EH (cell line): ENCODE measurements at regions not wholly inside any gene's neighbourhood (a gene's known extent, or its start where the extent isn't known, plus 50 kb on each side); places are given as distances from the start of the nearest gene placed in this dataset.

ENCODE experiments used
- DNase-seq: peaks from one replicate; pipeline ENCODE4 v3.0.0-alpha.2; 2015; ENCODE audit warnings: low read depth

- DNase-seq = no peak
These were observed 496.0 kb upstream of the CLINT1 start for GRCh38 chr5:158354958-158355357.

- no peak for DNase-seq
These were observed 492.7 kb upstream of the CLINT1 start for GRCh38 chr5:158351485-158352125.

GRCh38 chr5:158349987-158350386 lies 491.0 kb upstream of the CLINT1 start:
- DNase-seq = no peak

DNA sequence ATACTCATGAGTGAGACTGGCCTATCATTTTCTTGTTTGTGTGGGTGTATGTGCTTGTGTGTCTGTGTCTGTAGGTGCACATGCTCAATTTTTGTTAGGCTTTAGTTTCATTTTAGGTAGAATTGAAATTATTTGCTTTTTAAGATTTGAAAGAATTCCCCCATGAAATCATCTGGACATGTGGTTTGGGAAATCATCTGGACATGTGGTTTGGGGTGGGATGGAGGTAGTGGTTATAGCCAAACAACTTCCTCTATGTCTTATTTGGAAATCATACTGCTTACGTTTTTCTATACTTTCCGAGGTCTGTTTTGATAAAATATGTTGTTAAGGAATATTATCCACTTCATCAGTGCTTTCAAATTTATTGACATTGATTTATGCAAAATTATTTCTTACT lies 485.4 kb upstream of the CLINT1 start:
- no peak for DNase-seq

- no peak for DNase-seq
These were observed 481.7 kb upstream of the CLINT1 start for GRCh38 chr5:158340608-158341007.

- DNase-seq = no peak
These were observed 467.3 kb upstream of the CLINT1 start for GRCh38 chr5:158326256-158326655.

DNA sequence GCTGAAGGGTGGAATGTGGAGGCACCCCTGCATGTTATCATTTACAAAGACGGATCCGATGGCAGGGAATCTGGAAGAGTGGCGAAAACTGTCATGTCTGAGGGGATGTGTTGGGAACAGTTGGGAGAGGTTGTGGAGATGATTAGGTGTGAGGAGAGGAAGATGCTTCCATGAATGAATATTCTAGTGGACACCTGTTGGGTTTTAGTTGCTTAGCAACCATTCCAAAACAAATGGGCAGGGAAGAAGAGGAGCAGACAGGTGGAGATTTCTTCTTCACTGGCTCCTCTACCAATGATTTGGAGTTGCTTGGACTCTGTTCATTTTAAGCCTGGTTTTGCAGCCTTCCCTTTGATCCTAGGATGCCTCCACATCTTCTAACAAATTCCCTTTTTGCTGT lies 465.3 kb upstream of the CLINT1 start:
- DNase-seq = no peak

GRCh38 chr5:158322620-158323019 lies 463.7 kb upstream of the CLINT1 start:
- no peak for DNase-seq

DNA sequence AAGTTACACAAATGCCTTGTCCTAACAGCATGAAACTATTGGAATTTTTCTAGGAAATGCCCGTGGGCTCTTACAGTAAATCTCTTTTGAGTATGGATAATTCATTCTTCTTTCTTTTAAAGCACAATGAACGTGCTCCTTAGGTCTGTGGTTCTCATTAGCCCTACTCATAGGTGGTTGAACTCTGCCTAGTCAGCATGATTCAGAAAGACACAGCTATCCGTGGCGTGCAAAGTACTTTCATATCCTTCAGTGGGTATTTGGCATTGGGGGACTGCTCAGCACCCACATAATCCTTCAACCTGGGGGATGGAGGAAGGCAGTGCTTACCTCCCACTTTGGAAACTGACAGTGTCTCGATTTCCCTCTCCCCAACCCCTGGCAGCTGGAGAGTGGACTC lies 462.0 kb upstream of the CLINT1 start:
- DNase-seq = no peak

DNA sequence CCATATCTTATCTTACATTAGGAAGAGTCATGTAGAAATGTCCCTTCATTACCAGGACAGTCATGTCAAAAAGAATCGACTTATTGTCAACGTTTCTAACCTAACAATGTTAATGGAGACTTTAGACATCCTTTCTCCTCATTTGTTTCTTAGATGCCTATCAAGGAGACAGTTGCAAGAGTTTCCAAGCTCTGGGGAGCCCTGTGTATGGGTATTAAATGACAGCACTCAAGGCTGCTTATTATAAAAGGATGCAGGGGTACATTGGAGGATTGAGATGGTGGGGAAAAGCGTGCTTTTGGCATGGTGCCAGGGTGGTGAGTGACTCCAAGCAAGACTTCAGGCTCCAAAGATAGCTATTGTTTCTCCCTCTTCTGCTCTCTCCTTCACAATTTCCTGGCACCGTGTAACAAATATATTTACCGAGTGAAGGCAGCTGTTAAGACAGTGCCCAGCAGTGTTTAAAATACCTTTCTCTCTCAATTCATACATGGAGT lies 461.3 kb upstream of the CLINT1 start:
- no peak for DNase-seq

GRCh38 chr5:158317507-158317906 lies 458.6 kb upstream of the CLINT1 start:
- no peak for DNase-seq

GRCh38 chr5:158313733-158314464 lies 455.0 kb upstream of the CLINT1 start:
- DNase-seq = no peak

DNA sequence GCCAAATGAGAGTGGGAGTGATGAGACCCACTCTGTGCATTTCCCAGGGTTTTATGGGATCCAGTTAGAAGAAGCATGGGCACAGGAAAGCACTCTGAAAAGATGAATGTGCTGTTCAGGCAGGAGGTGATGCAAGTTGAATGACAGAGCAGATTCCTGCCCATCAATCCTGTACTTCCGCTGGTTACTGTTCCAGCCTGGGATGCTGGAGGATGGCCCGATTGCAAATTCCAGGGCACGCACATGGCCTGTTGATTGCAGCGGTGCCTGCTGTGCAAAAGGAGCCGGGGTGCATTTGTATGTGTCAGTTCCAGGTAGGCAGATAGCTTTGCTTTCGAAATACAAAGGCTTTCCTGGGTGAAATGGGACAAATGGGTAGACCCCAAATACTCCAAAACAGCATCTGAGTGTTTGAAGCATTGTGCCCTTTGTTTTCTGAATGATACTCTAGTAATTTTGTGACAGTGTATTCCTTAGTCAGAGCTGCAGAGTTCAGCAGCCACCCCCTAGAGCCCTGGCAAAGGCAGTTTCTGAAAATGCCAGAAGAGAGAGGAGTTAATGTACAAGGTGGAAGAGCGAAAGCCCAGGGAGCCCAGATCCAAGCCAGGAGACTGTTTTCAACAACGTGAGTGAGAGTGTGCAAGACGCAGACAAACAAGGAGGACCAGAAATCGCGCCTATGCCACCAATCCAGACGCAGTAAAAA lies 454.2 kb upstream of the CLINT1 start:
- DNase-seq = no peak

DNA sequence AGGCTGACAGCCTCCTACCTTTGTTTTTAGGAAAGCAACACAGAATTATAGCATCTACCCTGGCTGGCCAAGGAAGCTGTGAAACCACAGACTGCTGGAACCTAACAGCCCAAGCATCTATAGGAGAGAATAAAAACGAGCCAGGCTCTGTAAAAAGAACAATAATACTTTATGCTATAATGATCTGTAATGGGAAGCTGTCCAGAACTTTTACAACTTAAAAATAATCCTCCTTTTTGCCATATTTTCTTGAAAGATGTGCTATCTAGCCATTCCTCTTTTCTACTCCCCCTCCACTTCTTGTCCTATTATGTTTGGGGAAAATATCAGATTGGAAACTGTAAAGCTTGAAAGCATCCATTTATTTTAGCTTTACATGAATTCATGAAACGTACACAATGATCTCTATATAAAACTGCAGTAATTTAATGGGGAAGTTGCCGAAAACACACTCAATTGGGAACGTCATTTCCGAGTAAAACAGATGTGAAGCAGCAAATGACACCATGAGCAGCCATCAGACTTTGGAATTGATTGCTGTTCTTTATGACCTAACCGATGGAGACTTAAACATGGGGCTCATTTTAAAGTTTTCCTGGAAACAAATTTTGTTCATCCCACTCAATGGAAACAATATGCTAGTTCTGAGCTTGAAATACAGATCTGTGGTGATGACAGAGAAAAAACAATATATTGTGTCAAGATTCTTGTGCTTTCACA lies 450.3 kb upstream of the CLINT1 start:
- DNase-seq = no peak

GRCh38 chr5:158308429-158309025 lies 449.6 kb upstream of the CLINT1 start:
- DNase-seq = no peak

DNA sequence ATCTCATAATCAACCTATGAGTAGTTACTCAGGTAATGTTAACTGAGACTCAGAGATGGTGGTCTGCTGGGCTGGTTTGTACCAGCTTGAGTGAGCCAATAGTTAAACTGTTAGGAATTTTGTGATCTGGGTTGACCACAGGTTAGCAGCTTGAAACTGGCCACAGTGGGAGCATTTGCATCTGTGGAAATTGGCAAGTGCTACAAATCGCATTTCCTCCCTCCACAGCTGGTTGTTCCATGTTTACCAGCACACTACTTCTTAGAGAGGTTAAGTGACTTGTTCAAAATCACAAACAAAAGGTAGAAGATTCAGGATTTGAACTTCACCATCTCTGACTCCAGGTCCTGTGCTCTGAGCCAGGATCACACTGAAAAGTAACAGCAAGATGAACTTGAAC lies 446.9 kb upstream of the CLINT1 start:
- no peak for DNase-seq

DNA sequence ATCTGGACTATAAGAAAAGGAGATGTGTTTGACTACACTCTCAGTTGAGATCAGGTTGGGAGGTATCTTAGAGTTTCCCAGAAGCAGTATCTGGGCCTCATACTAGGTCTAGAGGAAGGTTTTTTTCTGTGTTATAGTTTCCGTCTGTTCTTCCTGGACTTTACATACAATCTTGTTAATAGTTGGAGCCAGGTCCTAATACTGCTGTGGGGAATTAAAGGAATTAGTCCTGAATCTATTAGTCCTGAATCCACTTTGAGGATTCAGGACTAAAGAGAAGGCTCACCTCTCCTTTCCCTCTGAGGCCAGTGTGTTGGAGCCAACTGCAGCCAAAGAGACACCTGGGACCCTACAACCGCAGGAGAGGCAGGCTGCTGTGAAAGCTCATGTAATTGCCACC lies 445.7 kb upstream of the CLINT1 start:
- DNase-seq = no peak

GRCh38 chr5:158303883-158304282 lies 444.9 kb upstream of the CLINT1 start:
- DNase-seq = no peak

DNA sequence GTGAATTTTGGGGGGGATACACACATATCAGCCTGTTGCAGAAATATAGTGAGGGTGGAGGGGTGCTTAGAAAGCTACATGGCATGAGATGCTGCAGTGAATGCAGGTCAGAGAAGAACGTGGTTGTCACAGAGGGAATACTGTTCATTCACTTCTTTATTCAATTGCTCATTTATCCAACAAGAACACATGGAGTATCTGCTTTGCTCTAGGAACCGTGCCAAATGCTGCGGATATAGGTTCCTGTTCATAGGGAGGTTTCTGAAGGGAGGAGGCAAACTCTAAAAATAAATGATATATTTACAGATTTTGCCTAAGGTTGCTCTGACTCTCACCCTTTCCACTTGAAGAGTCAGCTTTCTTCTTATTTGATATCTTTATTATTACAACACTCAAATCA lies 444.3 kb upstream of the CLINT1 start:
- no peak for DNase-seq

- DNase-seq = no peak
These were observed 443.1 kb upstream of the CLINT1 start for GRCh38 chr5:158302029-158302428.

DNA sequence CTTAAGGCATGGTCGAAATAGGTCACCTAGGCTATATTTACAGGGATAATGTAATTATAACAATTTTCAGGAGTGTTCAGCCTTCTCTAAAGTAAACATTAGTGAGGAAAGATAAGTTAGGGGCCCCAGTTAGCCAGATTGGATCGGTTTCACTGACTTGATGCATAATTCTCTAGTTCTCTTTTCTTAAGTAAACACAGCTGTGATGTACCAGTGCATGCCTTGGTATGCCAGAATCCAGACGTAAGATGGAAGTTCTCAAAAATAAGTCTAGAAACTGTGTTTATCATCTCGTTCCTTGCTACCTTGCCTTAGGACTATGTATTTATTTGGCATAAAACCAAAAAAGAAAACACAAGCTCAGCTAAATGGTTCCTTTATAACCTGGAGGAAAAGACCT lies 442.2 kb upstream of the CLINT1 start:
- no peak for DNase-seq

GRCh38 chr5:158300256-158300655 lies 441.3 kb upstream of the CLINT1 start:
- no peak for DNase-seq
